ENCODE measurements at regions not wholly inside any gene's neighbourhood (a gene's known extent, or its start where the extent isn't known, plus 50 kb on each side); places are given as distances from the start of the nearest gene placed in this dataset.

DNA sequence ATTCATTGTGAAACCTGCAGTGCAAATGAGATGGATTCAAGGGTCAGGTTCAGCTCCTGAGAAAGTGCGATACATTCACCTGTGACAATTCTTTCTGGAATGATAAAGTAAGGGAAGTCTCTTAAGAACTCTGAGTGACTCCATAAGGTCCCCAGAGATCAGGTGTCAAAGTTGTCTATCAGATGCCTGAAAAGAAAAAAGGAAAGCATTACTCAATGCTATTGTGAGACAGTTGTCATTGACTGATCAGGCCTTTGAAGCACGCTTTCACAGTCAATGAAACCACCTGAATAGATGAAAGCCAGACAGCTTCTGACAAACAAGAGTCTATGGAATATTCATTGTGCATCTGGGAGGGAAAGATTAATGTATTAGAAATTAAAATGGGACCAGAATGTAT is 252.7 kb upstream of the GALNT5 start:
- no peak overlapping the region for H4K91ac ChIP-seq (ENCODE audit: insufficient read depth, low read depth, low read length)
- TF ChIP-seq RFX5 (IDR thresholded peaks at IDR 0.05; ENCODE audit: low read depth, low read length) (no peak), RCOR1 (IDR thresholded peaks at IDR 0.05; ENCODE audit: insufficient replicate concordance, low read length) (no peak), BHLHE40 (IDR thresholded peaks at IDR 0.05; ENCODE audit: low read depth, low read length) (no peak), POLR2A (IDR thresholded peaks at IDR 0.05; ENCODE audit: low read depth, low read length) (no peak), FOS (IDR thresholded peaks at IDR 0.05; ENCODE audit: low read depth, low read length) (no peak), CHD1 (IDR thresholded peaks at IDR 0.05; ENCODE audit: low read depth, low read length) (no peak), RAD21 (IDR thresholded peaks at IDR 0.05; ENCODE audit: low read length) (no peak)
- TF ChIP-seq, protein P1, sequence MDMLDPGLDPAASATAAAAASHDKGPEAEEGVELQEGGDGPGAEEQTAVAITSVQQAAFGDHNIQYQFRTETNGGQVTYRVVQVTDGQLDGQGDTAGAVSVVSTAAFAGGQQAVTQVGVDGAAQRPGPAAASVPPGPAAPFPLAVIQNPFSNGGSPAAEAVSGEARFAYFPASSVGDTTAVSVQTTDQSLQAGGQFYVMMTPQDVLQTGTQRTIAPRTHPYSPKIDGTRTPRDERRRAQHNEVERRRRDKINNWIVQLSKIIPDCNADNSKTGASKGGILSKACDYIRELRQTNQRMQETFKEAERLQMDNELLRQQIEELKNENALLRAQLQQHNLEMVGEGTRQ (IDR thresholded peaks at IDR 0.05; ENCODE audit: low read depth, low read length) = no peak
- in situ Hi-C loops (cut with MboI; ENCODE audit: low sequenced_read_pairs) = no loop called here
- H2BK5ac ChIP-seq (ENCODE audit: low read depth, low read length, poor library complexity, severe bottlenecking) = no peak overlapping the region
- H3K14ac ChIP-seq (replicated peaks; ENCODE audit: low read depth, low read length) = no peak overlapping the region
- dilution Hi-C loops (cut with HindIII; ENCODE audit: low sequenced_read_pairs, unreplicated experiment) = no loop called here
- POLR2A ChIA-PET (ENCODE audit: unreplicated experiment) = no interaction called here
- no peaks in the 10 kb centered on the region for H4K20me1 ChIP-seq (ENCODE audit: insufficient read depth, low read length)
- WGBS, 2 experiments (ENCODE audit: extremely low coverage in 2 of 2, insufficient read length in 1 of 2) = 100% methylated on average over 1 of the region's 2 CpGs; no CpG with 5 or more reads in 1 of the 2 experiments
- no peaks in the 10 kb centered on the region for H3K36me3 ChIP-seq (ENCODE audit: control insufficient read depth, insufficient read depth, low read length)
- no peak overlapping the region for H3K18ac ChIP-seq (ENCODE audit: low read depth, low read length)
- no TSS peak for BruUV-seq (replicated peaks)
- no peak overlapping the region for H3K27ac ChIP-seq (ENCODE audit: insufficient read depth, low read length)
- no peak overlapping the region for H3K4ac ChIP-seq (ENCODE audit: low read depth, low read length)
- no peak overlapping the region for H2BK120ac ChIP-seq (ENCODE audit: low read depth, low read length)
- H2AFZ ChIP-seq (replicated peaks; ENCODE audit: low read length, poor library complexity) = no peak overlapping the region
- H3K23ac ChIP-seq (ENCODE audit: low read depth, low read length) = no peak overlapping the region
- CTCF ChIA-PET = no interaction called here
- H2AK5ac ChIP-seq (ENCODE audit: low read depth, low read length) = no peak overlapping the region
- no peaks in the 10 kb centered on the region for H3K9me3 ChIP-seq (ENCODE audit: control insufficient read depth, insufficient read depth, low read length)
- no peaks in the 10 kb centered on the region for H3K27me3 ChIP-seq (ENCODE audit: control insufficient read depth, insufficient read depth, low read length)
- no peak overlapping the region for H2BK15ac ChIP-seq (ENCODE audit: low read depth, low read length)
- H3K9me1 ChIP-seq (ENCODE audit: insufficient read depth, low read length) = no peaks in the 10 kb centered on the region
- intact Hi-C loops (cut with micrococcal nuclease) = no loop called here
- no peak overlapping the region for H3K56ac ChIP-seq (ENCODE audit: extremely low read depth, insufficient read depth, low read length)
- H3K9ac ChIP-seq (ENCODE audit: low read depth, low read length) = no peak overlapping the region
- no peak overlapping the region for H3K4me2 ChIP-seq (ENCODE audit: low read depth, low read length)
- no peak for DNase-seq
- H3K4me3 ChIP-seq (ENCODE audit: insufficient read depth, low read depth, low read length) = no peak overlapping the region
- H4K8ac ChIP-seq (ENCODE audit: low read depth in 2 of 2, low read length in 2 of 2) = no peak overlapping the region
- no peaks in the 10 kb centered on the region for H3K4me1 ChIP-seq (ENCODE audit: control insufficient read depth, insufficient read depth, low read length)
- H4K5ac ChIP-seq (ENCODE audit: low read depth, low read length) = no peak overlapping the region
- no peak for ATAC-seq (ENCODE audit: low read depth)
- no peaks in the 10 kb centered on the region for H3K79me1 ChIP-seq (ENCODE audit: low read depth in 1 of 2, low read length in 2 of 2)
- no peak overlapping the region for H2BK20ac ChIP-seq (ENCODE audit: low read depth, low read length)
- no peak overlapping the region for H2AK9ac ChIP-seq (replicated peaks; ENCODE audit: low read depth, low read length, poor library complexity)

Data from IMR-90 (cell line).